HUES48 (cell line): ENCODE measurements at regions not wholly inside any gene's neighbourhood (a gene's known extent, or its start where the extent isn't known, plus 50 kb on each side); places are given as distances from the start of the nearest gene placed in this dataset.
"Not testable (repeated sequence)": the region's sequence is repeated elsewhere in the genome, so short reads cannot be mapped to it uniquely, and the experiment has no call there.

Source experiments
- H3K27ac ChIP-seq: one replicate; pipeline ENCODE4 v1.7.0; 2013; ENCODE audit warnings: low read depth, low read length, inconsistent platforms
- H3K27me3 ChIP-seq: 2 replicates; pipeline ENCODE4 v1.6.1; 2013; ENCODE audit warnings: mild to moderate bottlenecking, low read length; ENCODE audit not compliant: control insufficient read depth, insufficient read depth
- H3K36me3 ChIP-seq: 2 replicates; pipeline ENCODE4 v1.6.1; 2013; ENCODE audit warnings: low read length; ENCODE audit not compliant: control insufficient read depth, insufficient read depth
- H3K4me1 ChIP-seq: 2 replicates; pipeline ENCODE4 v1.6.1; 2013; ENCODE audit warnings: mild to moderate bottlenecking, low read length; ENCODE audit not compliant: control insufficient read depth, insufficient read depth
- H3K4me3 ChIP-seq: 2 replicates; pipeline ENCODE4 v1.5.1; 2013; ENCODE audit warnings: mild to moderate bottlenecking, low read depth, low read length
- H3K9ac ChIP-seq: 2 replicates; pipeline ENCODE4 v1.6.1; 2013; ENCODE audit warnings: mild to moderate bottlenecking, low read depth, low read length, moderate library complexity
- H3K9me3 ChIP-seq: 2 replicates; pipeline ENCODE4 v1.6.1; 2013; ENCODE audit warnings: low read length; ENCODE audit not compliant: control insufficient read depth, insufficient read depth

- Histone ChIP-seq H3K27me3 (no peaks in the 10 kb centered on the region), H3K9ac (no peak overlapping the region), H3K27ac (no peak overlapping the region), H3K4me1 (no peaks in the 10 kb centered on the region), H3K4me3 (no peak overlapping the region), H3K9me3 (no peaks in the 10 kb centered on the region), H3K36me3 (no peaks in the 10 kb centered on the region)
Observed at GRCh38 chr1:193884848-193885558, 698.6 kb upstream of the B3GALT2 start.

- not testable (repeated sequence) for H3K9ac ChIP-seq, H3K36me3 ChIP-seq, H3K27me3 ChIP-seq, H3K4me1 ChIP-seq, H3K9me3 ChIP-seq, H3K4me3 ChIP-seq, H3K27ac ChIP-seq
Observed at GRCh38 chr1:193877920-193878319, 691.5 kb upstream of the B3GALT2 start.

- Histone ChIP-seq H3K4me3 (no peak overlapping the region), H3K27me3 (no peaks in the 10 kb centered on the region), H3K9me3 (no peaks in the 10 kb centered on the region), H3K9ac (no peak overlapping the region), H3K36me3 (no peaks in the 10 kb centered on the region), H3K4me1 (no peaks in the 10 kb centered on the region), H3K27ac (no peak overlapping the region)
Observed at GRCh38 chr1:193868425-193868824, 682.0 kb upstream of the B3GALT2 start.

- no peaks in the 10 kb centered on the region for H3K4me1 ChIP-seq
- no peak overlapping the region for H3K4me3 ChIP-seq
- H3K9ac ChIP-seq = no peak overlapping the region
Observed at GRCh38 chr1:193856261-193856660, 669.8 kb upstream of the B3GALT2 start.

DNA sequence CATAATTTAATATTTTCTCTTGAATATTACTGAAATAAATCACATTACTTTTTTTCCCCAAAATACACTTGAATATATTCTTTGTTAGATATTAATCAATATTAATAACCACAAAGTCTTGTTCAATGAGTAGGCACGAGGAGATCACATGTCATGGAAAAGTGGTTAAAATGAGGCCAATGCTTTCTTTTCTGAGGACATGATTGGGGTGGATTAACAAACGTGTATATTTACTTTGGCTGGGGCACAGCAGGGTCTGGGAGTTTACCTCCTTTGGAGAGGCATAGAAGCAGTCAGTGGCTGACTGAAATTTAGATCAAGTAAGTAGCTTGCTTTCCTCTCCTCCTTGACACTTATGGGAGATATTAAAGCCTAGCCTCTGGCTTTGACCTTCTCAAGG lies 664.3 kb upstream of the B3GALT2 start:
- H3K9me3 ChIP-seq = no peaks in the 10 kb centered on the region

More at GRCh38 chr1:193856261-193856660, 669.8 kb upstream of the B3GALT2 start:
- no peaks in the 10 kb centered on the region for H3K9me3 ChIP-seq
- H3K27me3 ChIP-seq = no peaks in the 10 kb centered on the region
- no peak overlapping the region for H3K27ac ChIP-seq
- H3K36me3 ChIP-seq = no peaks in the 10 kb centered on the region

GRCh38 chr1:193846876-193847604 lies 660.6 kb upstream of the B3GALT2 start:
- Histone ChIP-seq H3K9ac (no peak overlapping the region), H3K27ac (no peak overlapping the region), H3K27me3 (no peaks in the 10 kb centered on the region), H3K9me3 (no peaks in the 10 kb centered on the region), H3K36me3 (no peaks in the 10 kb centered on the region), H3K4me1 (no peaks in the 10 kb centered on the region), H3K4me3 (no peak overlapping the region)

More for the DNA sequence above, 664.3 kb upstream of the B3GALT2 start:
- no peak overlapping the region for H3K27ac ChIP-seq
- H3K4me1 ChIP-seq = no peaks in the 10 kb centered on the region
- H3K36me3 ChIP-seq = no peaks in the 10 kb centered on the region
- no peak overlapping the region for H3K9ac ChIP-seq
- H3K27me3 ChIP-seq = no peaks in the 10 kb centered on the region
- no peak overlapping the region for H3K4me3 ChIP-seq

- no peaks in the 10 kb centered on the region for H3K4me1 ChIP-seq
- no peak overlapping the region for H3K4me3 ChIP-seq
- H3K27ac ChIP-seq = no peak overlapping the region
- no peaks in the 10 kb centered on the region for H3K9me3 ChIP-seq
- no peak overlapping the region for H3K9ac ChIP-seq
- no peaks in the 10 kb centered on the region for H3K27me3 ChIP-seq
- H3K36me3 ChIP-seq = no peaks in the 10 kb centered on the region
Observed at GRCh38 chr1:193846411-193846810, 660.0 kb upstream of the B3GALT2 start.

- H3K9ac ChIP-seq = no peak overlapping the region
- no peak overlapping the region for H3K27ac ChIP-seq
- H3K4me1 ChIP-seq = no peaks in the 10 kb centered on the region
- no peaks in the 10 kb centered on the region for H3K36me3 ChIP-seq
- H3K27me3 ChIP-seq = no peaks in the 10 kb centered on the region
- H3K9me3 ChIP-seq = no peaks in the 10 kb centered on the region
- no peak overlapping the region for H3K4me3 ChIP-seq
Observed at GRCh38 chr1:193841857-193842256, 655.4 kb upstream of the B3GALT2 start.

DNA sequence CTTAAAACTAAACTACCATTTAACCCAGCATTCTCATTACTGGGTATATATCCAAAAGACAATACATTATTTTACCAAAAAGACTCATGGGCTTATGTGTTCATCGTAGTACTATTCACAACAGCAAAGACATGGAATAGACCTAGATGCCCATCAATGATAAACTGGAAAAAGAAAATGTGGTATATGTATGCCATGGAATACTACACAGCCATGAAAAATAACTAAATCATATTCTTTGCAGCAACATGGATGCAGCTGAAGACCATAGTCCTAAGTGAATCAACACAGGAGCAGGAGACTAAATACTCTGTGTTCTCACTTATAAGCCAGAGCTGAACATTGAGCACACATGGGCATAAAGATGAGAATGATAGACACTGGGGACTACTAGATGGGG lies 645.1 kb upstream of the B3GALT2 start:
- no peak overlapping the region for H3K27ac ChIP-seq
- H3K27me3 ChIP-seq = no peaks in the 10 kb centered on the region
- H3K9ac ChIP-seq = no peak overlapping the region
- no peak overlapping the region for H3K4me3 ChIP-seq
- H3K4me1 ChIP-seq = no peaks in the 10 kb centered on the region
- no peaks in the 10 kb centered on the region; the same call in 1 of the 2 replicates for H3K9me3 ChIP-seq
- H3K36me3 ChIP-seq = no peaks in the 10 kb centered on the region

GRCh38 chr1:193827516-193827915 lies 641.1 kb upstream of the B3GALT2 start:
- H3K4me1 ChIP-seq = no peaks in the 10 kb centered on the region
- no peaks in the 10 kb centered on the region for H3K27me3 ChIP-seq
- no peaks in the 10 kb centered on the region; the same call in 1 of the 2 replicates for H3K9me3 ChIP-seq
- H3K4me3 ChIP-seq = no peak overlapping the region
- H3K27ac ChIP-seq = no peak overlapping the region
- H3K9ac ChIP-seq = no peak overlapping the region
- H3K36me3 ChIP-seq = no peaks in the 10 kb centered on the region

GRCh38 chr1:193819376-193819775 lies 633.0 kb upstream of the B3GALT2 start:
- H3K36me3 ChIP-seq = no peaks in the 10 kb centered on the region
- H3K4me3 ChIP-seq = no peak overlapping the region
- no peaks in the 10 kb centered on the region for H3K4me1 ChIP-seq
- no peak overlapping the region for H3K27ac ChIP-seq
- H3K9ac ChIP-seq = no peak overlapping the region
- no peaks in the 10 kb centered on the region for H3K27me3 ChIP-seq
- H3K9me3 ChIP-seq = no peaks in the 10 kb centered on the region
